Cardiac muscle cell (in vitro differentiated cells and primary cell): ENCODE measurements at regions not wholly inside any gene's neighbourhood (a gene's known extent, or its start where the extent isn't known, plus 50 kb on each side); places are given as distances from the start of the nearest gene placed in this dataset.
A peak's percentile ranks its signal among the peaks of the same experiment; 100 is the strongest.

Experiments used
- DNase-seq, 2 donors: peaks; one replicate each; pipeline versions ENCODE4 v3.0.0 to v3.0.0-alpha.2; 2010 to 2017; ENCODE audit warnings: low read depth in 1 of 2, low spot score in 1 of 2
- H3K27ac ChIP-seq: fragments of 200-600 bp; sonication (generic); 2 replicates; pipeline ENCODE4 v1.5.1; 2016
- H3K27me3 ChIP-seq: fragments of 200-600 bp; sonication (generic); 2 replicates; pipeline ENCODE4 v1.6.0; 2016; ENCODE audit warnings: control low read depth
- H3K36me3 ChIP-seq: fragments of 200-600 bp; sonication (generic); 2 replicates; pipeline ENCODE4 v1.5.1; 2016; ENCODE audit warnings: control low read depth
- H3K4me1 ChIP-seq: fragments of 200-600 bp; sonication (generic); 2 replicates; pipeline ENCODE4 v1.8.1; 2017; ENCODE audit warnings: low read depth, mild to moderate bottlenecking, mixed run types
- H3K4me3 ChIP-seq: fragments of 200-600 bp; sonication (generic); 2 replicates; pipeline ENCODE4 v1.5.1; 2016; ENCODE audit warnings: mild to moderate bottlenecking
- H3K9me3 ChIP-seq: fragments of 200-600 bp; sonication (generic); 2 replicates; pipeline ENCODE4 v1.5.1; 2017; ENCODE audit warnings: low read depth, mild to moderate bottlenecking, control low read depth
- CTCF ChIP-seq: IDR thresholded peaks from 2 replicates; pipeline ENCODE4 v1.5.1; 2012; ENCODE audit warnings: low read depth, mild to moderate bottlenecking, low read length

GRCh38 chrX:68915778-68916177, 87.0 kb downstream of the EFNB1 start:
- no peak for DNase-seq
- Histone ChIP-seq H3K4me3 (no peak overlapping the region), H3K27me3 (no peaks in the 10 kb centered on the region)

GRCh38 chrX:68914479-68914946, 85.7 kb downstream of the EFNB1 start:
- H3K27me3 ChIP-seq: no peaks in the 10 kb centered on the region

More at GRCh38 chrX:68915778-68916177, 87.0 kb downstream of the EFNB1 start:
- no peaks in the 10 kb centered on the region for H3K36me3 ChIP-seq
- H3K9me3 ChIP-seq: no peaks in the 10 kb centered on the region
- no peak overlapping the region for H3K27ac ChIP-seq
- no peak for TF ChIP-seq CTCF
- H3K4me1 ChIP-seq: peaks cover 6% of the 10 kb centered on the region

GRCh38 chrX:68913249-68913547, 84.4 kb downstream of the EFNB1 start:
- DNase-seq: no peak
- Histone ChIP-seq H3K27me3 (no peaks in the 10 kb centered on the region), H3K9me3 (no peaks in the 10 kb centered on the region), H3K4me1 (peaks cover 6% of the 10 kb centered on the region), H3K36me3 (no peaks in the 10 kb centered on the region), H3K4me3 (no peak overlapping the region), H3K27ac (peak overlapping the region; percentile 51)
- no peak for TF ChIP-seq CTCF

More at GRCh38 chrX:68914479-68914946, 85.7 kb downstream of the EFNB1 start:
- H3K27ac ChIP-seq: no peak overlapping the region
- H3K4me3 ChIP-seq: no peak overlapping the region
- H3K4me1 ChIP-seq: peaks cover 6% of the 10 kb centered on the region
- no peaks in the 10 kb centered on the region for H3K36me3 ChIP-seq
- no peaks in the 10 kb centered on the region for H3K9me3 ChIP-seq
- no peak for TF ChIP-seq CTCF
- DNase-seq: no peak

GRCh38 chrX:68912113-68912512, 83.3 kb downstream of the EFNB1 start:
- no peak for DNase-seq
- no peaks in the 10 kb centered on the region for H3K9me3 ChIP-seq
- peak overlapping the region; percentile 51 for H3K27ac ChIP-seq
- H3K4me3 ChIP-seq: no peak overlapping the region
- no peaks in the 10 kb centered on the region for H3K27me3 ChIP-seq
- no peaks in the 10 kb centered on the region for H3K36me3 ChIP-seq
- TF ChIP-seq CTCF: no peak
- H3K4me1 ChIP-seq: peaks cover 6% of the 10 kb centered on the region

GRCh38 chrX:68910731-68911428, 82.1 kb downstream of the EFNB1 start:
- no peaks in the 10 kb centered on the region for H3K9me3 ChIP-seq
- H3K36me3 ChIP-seq: no peaks in the 10 kb centered on the region

More at GRCh38 chrX:68910731-68911428, 82.1 kb downstream of the EFNB1 start:
- Histone ChIP-seq H3K4me3 (no peak overlapping the region), H3K27ac (no peak overlapping the region), H3K27me3 (no peaks in the 10 kb centered on the region), H3K4me1 (peaks cover 6% of the 10 kb centered on the region)
- no peak for TF ChIP-seq CTCF
- DNase-seq: no peak
